Activated CD8-positive, alpha-beta memory T cell treated with anti-CD3 and anti-CD28 coated beads, Interleukin-2, amount 50 U/mL, for 24 hours (primary cell): ENCODE measurements at regions not wholly inside any gene's neighbourhood (a gene's known extent, or its start where the extent isn't known, plus 50 kb on each side); places are given as distances from the start of the nearest gene placed in this dataset.

Experiments
- DNase-seq: peaks from one replicate; pipeline ENCODE4 v3.0.0-alpha.2; 2020; ENCODE audit errors: extremely low read depth

DNA sequence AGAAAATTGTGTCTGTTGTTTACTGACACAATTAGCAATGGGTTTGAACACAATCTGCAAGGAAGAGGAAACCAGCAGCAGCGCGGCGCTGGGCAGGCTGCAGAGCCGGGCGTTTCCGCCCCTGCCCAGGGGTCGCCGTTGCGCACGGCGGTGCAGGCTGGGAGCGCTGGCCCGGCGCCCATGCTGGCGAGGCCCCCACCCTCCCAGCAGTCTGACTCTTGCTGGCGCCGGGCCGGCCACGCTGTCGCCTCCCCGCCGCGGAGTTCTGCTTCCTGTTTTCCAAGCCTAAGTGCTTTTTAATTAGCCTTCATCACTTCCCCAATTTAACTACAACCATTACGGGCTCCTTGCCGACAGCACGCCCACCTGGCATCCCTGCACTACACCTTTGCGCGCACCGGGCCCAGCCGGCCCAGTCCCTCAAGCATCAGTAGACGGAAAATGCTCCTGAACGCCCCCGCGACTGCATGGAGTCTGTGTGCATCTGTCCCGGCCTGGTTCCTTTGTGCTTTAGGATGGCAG lies 212.1 kb downstream of the GXYLT1 start:
- no peak for DNase-seq

DNA sequence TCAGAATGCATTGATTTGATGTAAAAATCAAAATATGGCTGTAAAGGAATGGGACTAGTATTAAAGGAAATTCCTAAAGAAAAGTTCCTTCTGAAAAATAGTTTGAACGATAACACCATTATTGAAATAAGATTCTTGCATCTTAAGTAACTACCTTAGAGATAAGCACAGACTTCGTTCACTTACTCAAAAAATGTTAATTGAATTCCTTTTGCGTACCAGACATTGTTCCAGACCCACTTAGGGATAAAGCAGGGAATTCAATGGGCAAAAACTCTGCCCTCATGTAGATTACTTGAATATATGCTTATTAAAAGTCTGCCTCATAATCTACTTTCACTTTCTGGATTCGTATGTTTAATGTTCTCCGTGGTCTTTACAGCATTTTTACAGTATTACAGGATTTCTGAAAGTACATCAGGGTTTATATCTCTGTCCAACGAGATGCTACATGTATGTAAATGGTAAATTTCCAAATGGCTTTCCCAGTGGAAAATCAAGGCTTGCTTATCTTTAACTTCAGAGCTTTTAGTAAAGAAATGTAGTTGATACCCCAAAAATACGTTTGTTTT lies 213.7 kb downstream of the GXYLT1 start:
- DNase-seq: no peak

DNA sequence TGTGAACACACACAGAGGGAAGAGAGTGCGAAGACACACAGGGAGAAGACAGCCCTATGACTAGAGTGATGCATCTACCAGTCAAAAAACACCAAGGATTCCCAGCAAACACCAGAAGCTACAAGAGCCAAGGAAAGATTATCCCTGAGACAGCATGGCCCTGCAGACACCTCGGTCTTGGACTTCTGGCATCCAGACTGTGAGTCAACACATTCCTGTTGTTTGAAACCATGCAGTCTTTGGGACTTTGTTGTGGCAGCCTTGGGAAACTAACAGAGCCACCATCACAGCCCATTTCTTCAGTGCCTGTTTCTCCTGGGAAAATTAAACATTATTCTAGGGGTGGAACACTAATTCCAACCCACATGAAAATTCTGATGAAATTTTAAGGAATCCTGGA lies 220.6 kb downstream of the GXYLT1 start:
- DNase-seq: no peak

DNA sequence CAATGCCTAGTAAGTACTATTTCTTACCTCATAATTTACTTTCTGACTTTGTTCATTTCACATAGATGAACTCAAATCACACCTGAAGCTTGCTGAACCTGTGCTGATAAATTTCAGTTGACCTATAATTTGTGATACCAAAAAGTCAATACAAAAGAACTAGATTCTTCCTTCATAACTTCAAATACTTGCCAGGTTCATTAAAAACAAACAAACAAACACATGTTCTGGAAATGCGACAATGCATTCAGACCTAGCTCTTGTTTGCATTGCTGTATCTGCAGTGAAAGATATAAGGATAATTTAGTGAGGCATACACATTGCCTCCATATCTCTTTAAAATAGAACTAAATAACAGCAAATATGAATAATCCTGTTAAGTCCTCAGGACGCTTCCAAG lies 221.3 kb downstream of the GXYLT1 start:
- DNase-seq: no peak

DNA sequence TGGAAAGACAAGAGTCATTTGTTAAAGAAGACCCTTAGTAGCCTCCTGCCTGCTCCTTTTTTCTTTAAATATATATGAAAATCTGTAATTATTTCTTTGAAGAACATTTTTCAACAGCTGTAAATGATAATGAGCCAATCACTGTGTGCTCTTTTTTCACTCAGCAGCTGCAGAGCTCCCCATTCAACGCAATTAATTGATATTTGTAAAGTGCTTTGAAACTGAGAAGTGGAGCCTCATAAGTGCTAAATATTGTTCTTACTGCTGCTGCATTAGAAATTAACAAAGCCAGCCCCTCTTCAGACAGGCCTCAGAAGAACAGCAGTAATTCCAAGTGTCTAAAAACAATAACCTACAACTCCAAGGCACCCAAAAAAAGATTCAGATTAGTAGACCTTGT lies 224.3 kb downstream of the GXYLT1 start:
- no peak for DNase-seq

DNA sequence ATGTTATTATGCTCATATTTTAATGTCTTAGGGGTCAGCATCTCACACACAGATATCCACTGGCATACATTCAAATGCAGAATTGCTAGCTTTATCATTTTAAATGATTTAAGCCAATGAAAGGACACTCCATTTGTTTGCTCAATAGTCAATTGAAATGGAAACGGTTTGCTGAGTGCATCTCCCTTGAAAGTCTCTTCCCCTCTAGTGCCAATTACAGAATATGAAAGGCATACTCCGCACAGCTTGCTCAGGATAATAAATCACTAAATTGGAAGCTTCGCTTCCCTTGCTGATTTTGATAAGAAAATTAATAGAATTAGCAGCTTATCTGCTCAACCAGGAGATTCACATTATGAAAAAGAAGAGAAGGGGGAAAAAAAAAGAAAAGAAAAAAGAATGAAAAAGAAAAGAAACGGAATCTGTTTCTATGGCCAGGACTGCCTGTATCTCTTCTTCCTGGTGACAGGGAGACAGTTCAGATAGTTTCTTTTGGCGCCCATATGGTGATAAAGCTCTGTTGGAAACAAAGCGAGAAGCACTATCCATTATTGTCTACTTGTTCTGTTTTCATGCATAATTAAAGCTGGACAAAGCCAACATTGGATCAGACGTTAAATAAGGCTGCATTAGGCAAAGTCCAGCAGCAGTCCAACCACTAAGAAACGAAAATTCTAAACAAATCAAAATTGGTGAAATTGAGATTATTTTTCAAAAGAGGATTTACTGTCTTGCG lies 225.0 kb downstream of the GXYLT1 start:
- no peak for DNase-seq

DNA sequence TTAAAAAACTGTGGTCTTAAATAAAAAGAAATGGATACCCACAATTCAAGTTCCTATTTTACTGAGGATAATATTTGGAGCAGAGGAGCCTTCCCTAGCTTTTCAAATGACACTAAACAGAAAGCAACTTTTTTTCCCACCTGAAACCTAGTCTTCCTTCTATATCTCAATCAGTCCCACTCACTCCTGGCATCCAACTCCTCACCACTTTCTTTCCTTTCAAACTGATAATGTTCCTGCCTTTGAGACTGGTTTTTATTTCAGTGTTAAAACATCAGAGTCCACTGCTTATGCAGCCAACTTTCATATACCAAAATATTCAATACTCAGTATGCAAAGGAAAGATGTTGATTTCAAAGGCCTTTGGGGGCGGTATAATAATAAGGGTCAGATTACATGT lies 225.6 kb downstream of the GXYLT1 start:
- DNase-seq: no peak

DNA sequence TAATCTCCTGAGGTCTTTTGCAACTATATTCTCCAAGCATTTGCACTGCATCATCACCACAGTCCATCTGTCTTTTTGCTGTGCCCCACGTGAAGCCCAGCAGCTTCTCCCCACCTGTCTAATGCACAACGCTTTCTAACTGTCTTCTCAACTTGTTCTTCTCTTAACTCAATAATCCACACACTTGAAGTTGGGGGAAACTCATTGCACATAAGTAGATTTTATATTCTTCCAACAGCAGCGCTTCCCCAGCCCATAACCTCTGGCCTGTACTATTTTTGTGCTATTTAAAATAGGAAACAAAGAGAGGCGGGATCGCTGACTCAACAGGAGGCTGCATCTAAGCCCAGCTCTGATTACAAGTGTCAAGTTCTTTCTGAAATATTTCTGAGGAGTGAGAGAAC lies 226.7 kb downstream of the GXYLT1 start:
- DNase-seq: no peak

DNA sequence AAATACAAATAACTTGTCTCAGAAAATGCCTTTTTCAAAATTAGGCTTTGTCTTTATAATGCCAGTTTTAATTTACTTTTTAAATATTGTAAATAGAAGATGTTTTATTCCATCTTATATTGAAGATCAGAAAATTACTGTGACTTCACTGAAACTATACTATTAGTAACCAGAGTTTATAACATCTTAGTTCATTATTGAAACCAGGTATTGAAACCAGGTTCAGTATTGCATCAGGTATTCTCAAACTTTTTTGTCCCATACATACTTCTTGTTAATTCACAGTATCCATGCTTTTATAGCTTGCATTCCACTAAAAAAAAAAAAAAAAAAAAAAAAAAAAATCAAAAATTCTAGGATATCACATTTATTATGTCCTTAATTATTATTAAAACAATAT lies 227.5 kb downstream of the GXYLT1 start:
- DNase-seq: no peak

DNA sequence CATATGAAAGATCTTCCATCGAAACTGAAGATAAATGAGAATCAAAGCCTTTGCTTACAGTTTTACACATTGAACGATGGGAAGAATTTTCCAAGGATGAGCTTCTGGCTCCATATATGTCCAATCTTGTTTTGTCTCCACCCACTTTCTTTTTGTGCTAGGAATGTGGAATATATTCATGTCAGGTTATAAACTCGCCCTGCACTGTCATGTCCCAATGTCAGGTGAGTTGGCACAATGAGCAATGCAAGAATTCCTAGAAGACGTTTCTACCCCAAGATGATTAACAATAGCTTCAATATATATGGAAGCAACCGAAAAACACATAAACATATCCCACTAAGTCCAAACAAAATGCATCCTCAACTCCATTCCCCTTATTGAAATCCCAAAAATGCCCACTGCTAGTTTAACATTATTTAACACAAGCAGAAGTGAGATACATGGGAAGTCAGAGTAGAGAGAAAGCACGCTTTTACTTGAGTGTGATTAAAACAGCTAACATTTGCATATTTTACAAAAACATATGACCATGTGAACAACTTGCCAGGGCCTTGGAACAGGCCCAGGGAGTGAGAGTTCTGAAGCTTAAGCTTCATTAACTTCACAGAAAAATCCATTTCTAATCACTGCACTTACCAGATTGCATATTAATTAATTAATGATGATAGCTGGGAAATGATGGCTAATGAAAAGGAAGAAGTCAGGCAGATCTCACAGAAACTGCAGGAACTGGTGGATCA lies 233.9 kb downstream of the GXYLT1 start:
- DNase-seq: no peak

DNA sequence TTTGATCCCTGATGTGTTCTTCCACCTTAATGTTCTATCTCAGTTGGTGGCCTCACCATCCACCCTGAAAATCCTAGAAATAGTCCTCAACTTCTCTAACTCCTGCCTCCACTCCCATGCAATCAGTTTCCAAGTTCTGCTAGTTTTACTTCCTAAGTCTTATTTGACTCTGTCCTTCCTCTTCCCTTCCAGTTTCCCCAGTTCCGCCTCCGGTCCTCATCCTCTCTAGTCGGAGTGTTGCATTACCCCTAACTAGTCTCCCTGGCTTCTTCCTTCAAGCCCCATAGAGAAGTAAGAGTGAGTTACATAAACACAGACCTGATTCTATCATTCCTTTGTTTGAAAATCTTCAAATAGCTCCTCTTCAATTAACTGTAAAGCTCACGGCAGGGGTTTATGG lies 236.5 kb downstream of the GXYLT1 start:
- no peak for DNase-seq

DNA sequence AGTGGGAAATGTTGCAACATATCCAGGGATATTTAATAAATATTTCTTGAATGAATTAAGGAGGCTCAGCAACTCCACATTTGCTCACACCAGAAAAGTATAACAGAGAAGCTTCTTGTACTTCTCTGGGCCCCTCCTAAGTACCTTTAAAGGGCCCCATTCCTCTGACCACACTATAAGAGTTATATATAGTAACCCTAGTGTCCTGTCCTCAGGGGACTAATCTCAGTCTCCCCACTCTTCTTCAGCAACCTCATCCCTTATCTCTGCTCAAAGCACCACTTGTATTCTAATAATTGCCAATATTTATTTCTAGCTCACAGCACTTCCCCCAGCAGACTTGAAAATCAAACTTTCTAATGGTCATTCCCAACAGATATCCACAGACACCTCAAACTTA lies 237.1 kb downstream of the GXYLT1 start:
- no peak for DNase-seq

DNA sequence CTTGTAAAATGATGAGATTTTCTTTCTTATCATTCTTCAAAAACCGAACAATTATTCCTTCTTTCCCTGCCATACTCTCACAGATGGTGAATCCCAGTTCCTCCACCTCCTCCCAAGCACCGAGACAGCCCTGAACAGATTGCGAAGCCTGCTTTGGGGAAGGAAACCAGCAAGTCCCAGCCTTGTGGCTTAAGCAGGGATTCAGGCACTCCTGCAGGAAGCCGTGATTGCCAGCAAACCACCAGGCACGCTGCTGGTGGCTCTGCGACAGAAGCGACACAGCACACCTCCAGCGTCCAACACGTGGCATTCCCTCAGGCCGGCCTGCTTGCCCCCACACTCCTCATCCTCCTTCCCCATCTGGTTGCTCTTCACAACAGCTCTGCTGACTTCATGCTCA lies 237.7 kb downstream of the GXYLT1 start:
- DNase-seq: no peak

DNA sequence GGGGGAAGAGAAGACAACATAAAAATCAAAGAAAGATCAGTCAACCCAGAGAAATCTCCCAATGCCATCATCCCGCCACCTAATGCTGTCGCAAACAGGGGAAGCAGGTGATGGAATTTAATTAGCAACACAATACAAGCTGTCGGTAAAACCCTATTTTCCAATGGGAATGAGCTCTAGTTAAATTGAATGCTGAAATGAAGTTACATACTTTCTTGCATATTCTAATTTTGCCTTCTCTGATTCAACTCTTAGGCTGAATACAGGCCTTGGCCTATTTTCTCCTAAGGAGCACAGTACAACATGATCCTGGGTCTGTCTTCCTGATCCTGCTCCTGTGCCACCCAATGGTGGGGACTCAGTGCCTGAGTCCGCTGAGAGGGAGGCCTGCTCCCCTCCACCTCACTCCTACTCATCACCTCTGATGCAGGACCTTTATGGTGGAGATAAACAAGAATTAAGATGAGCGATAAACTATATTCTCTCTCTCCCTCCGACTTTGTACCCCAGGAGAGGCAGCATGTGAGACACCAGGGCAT lies 238.8 kb downstream of the GXYLT1 start:
- DNase-seq: no peak

DNA sequence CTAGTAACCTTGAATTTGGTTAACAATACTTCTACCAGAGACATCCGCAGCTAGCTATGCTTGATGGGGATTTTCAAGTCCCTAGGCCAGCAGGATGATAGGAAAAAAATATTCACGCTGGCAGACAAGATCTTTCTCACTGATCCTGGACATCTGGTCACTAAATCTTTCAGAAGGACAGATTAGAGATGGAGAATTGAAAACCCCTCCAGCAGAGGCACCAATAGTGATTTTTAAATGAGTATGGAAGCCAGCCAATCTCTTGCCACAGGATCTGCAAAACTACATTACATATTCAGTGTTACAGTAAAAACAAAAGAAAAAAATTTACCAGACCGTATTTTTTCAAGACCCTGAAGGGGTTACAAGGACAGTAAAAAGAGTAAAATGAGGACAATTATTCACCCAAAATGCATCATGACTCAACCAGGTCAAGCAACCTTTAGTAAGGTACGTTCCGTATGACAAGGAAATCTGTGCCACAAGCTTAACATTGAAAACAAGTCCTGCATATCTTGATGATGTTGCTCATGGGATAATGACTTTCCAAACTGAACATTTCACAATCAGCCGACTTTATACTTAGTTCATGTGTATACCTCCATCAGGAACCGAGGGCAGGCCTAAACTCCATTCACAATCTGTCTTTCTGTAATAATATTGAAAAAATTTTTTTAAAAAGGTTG lies 239.5 kb downstream of the GXYLT1 start:
- DNase-seq: no peak

DNA sequence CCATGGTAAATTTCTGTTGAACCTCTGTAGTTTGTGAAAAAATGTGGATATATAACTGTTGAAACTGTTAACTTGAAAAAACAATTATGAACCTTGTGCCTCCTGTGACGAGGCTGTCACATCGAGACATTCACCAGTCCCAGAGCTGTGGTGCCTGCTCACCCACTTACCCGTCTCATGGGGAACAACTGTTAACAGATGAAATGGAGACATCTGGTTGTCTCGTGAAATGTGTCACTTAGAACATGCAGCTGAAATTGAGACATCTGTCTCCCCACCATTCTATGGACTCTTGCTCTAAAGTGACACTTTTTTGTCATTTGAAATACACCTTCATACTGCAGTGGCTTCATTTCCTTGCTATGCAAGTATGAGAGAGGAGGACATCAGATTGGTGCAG lies 240.6 kb downstream of the GXYLT1 start:
- DNase-seq: no peak

DNA sequence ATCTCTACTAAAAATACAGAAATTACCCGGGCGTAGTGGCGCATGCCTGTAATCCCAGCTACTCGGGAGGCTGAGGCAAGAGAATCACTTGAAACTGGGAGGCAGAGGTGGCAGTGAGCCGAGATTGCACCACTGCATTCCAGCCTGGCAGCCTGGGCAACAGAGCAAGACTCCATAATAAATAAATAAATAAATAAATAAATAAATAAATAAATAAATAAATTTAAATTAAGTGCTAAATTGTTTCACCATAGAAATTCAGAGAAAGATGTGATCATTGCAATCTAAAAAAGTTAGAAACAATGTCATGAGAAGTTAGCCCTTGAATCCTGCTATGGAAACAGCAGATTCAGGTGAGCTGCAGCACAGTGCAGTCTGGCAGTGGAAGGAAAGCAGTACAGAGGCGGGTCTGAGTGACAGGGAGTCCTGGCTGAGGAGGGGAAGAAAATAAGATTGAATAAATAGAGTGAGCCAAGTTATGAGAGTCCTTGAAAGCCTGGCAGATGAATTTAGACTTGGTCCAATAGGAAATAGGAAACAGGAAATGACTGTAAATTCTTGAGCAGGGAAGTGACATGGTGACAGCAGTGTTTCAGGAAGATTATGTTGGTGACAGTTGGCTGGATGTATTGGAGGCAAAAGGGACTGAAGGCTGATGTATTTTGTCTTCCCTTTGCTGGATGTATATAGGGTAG lies 241.5 kb downstream of the GXYLT1 start:
- DNase-seq: no peak

DNA sequence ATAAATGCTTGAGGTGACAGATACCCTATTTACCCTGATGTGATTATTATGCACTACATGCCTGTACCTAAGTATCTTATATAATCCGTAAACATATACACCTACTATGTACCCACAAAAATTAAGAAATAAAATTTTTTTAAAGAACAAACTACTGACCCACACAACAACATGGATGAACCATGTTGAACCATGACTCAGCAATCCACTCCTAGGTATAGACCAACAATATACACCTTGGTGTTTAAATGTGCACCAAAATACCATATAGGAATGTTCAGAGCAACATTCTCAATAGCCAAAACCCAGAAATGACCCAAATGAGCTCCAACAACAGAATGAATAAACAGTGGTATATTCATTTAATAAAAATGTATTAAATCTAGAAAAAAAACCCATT lies 245.1 kb downstream of the GXYLT1 start:
- DNase-seq: no peak

DNA sequence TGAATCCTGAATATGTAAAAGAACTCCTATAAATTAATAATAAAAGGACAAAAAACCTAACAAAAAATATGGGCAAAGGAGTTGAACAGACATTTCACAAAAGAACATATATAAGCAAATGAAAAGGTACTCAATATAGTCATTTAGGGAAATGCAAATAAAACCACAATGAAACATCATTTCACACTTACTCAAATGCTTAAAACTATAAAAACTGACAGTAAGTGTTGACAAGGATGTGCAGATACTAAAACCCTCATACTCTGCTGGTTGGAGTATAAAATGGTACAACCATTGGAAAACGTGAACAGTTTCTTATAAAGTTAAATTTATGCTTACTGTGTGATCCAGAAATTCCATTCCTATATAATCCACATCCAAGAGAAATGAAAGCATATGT lies 247.1 kb downstream of the GXYLT1 start:
- DNase-seq: no peak

DNA sequence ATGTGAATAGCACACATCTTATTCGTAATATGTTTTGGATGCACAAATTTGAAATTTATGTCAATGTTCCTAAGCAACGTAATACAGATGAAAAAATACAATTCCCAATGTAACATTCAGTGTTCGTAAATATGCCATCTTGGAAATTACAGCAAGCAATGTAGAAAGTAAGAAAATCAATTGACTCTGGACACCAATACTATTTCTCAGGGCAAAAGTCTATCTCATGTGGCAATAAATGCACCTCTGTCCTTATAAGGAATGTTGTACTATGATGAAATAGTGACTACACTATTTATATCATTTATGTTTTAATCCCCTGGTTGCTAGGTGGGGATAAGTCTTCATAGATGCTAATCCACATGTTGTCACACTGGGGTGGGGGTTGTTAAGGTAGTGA lies 251.2 kb downstream of the GXYLT1 start:
- DNase-seq: no peak

DNA sequence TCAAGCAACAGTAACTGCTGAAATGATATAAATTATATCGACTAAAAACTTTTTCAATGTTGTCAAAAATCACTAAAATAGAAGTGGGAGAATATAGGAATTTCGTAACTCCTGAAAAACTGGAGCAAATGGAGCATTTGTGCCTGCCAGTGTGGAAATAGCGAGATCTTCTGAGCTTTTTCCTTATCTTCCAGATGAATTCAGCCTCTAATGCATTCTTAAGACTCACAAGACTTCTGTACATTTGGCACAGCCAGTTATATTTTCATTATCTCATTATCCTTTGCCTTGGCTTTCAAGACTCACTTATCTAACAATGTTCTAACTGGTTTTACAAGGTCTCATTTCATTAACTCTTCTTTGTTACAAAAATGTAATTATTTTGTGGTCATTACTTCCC lies 252.4 kb downstream of the GXYLT1 start:
- DNase-seq: no peak

DNA sequence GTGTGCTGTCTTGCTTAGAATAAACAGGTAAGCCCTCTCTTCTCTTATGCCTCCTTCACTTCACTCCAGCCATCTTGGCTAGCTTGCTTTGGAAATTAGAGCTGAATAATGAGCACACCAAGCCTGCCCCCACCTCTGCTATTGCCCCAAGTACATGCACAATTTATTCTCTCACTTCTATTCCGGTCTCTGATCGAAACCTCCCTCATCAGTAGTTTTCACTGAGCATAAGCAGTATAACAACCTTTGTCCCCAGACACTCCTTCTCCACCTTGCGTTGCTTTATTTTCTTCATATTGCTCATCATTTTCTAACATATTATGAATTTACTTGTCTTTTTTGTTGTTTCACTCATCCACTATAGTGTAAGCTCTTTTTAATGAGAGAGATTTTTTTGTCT lies 253.4 kb downstream of the GXYLT1 start:
- DNase-seq: no peak
